ENCODE measurements at regions not wholly inside any gene's neighbourhood (a gene's known extent, or its start where the extent isn't known, plus 50 kb on each side); places are given as distances from the start of the nearest gene placed in this dataset.

DNA sequence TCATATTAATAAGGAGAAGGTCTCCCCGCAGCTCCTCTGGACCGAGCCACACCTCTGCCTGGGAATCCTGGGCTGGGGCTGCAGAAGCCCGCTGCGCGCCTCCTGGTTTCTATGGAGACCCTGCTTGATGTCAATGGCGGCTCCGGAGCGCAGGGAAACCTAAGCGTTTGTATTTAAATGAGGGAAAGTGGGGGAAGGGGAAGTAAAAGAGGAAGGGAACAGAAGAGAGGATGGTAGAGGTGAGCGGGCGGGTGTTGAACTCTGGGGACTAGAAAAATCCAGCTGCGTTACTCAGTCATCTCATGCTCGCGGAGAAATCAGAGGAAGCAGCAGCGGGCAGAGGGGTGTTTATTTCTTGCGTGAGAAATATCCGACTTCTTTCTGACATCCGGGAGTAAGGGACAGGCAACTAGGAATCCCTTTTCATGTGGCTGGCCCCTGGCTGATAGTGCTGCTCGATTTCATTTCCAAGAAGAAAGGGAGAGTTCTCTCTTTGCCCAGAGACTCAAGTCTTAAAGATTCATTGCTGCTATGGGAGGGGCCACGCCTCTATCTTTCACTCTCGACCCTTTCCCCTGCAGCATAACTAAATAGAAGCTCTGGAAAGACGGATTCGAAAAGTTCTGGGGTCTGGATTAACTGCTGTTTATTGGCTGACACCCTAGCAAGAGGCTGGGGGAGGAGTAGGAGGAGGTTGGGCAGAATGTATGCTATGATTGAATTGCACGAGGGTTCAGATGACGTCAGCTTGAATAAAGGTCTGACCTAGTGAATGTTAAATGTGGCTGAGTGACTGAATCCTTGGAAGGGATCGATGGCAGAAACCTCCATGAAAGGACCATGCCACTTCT lies 110.5 kb upstream of the GAP43 start:
- intact Hi-C loops (cut with DNase I, micrococcal nuclease): no loop called here
- peak in 1 of 3 donors; percentile 3 for DNase-seq

DNA sequence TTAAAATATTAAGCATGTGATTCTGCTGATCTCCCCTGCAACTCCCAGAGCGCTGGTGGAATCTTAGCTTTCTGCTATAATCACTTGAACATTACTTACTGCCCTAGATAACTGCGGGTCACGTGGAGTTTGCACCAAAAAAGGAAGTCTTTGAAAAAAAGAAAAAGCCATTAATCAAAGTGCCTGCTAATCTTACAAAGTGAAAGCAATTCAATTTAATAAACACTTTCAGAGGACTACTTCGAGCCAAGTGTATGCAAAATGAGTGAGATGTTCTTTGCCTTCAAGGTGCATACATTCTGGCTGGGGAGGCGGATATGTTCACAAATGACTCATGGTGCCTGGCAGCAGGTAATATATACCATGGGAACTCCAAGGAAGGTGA lies 109.9 kb upstream of the GAP43 start:
- no peak overlapping the region for H3K4me3 ChIP-seq
- no peaks in the 10 kb centered on the region for H3K36me3 ChIP-seq (ENCODE audit: low read depth)
- no peaks in the 10 kb centered on the region for H3K4me1 ChIP-seq (ENCODE audit: low read depth)
- intact Hi-C loops (cut with DNase I, micrococcal nuclease): no loop called here
- TF ChIP-seq, protein P1, sequence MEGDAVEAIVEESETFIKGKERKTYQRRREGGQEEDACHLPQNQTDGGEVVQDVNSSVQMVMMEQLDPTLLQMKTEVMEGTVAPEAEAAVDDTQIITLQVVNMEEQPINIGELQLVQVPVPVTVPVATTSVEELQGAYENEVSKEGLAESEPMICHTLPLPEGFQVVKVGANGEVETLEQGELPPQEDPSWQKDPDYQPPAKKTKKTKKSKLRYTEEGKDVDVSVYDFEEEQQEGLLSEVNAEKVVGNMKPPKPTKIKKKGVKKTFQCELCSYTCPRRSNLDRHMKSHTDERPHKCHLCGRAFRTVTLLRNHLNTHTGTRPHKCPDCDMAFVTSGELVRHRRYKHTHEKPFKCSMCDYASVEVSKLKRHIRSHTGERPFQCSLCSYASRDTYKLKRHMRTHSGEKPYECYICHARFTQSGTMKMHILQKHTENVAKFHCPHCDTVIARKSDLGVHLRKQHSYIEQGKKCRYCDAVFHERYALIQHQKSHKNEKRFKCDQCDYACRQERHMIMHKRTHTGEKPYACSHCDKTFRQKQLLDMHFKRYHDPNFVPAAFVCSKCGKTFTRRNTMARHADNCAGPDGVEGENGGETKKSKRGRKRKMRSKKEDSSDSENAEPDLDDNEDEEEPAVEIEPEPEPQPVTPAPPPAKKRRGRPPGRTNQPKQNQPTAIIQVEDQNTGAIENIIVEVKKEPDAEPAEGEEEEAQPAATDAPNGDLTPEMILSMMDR (IDR thresholded peaks at IDR 0.05): no peak
- DNase-seq (peak in 1 of 3 donors; percentile 7), ATAC-seq (no peak)
- H3K9me3 ChIP-seq: no peaks in the 10 kb centered on the region

More for the DNA sequence above, 110.5 kb upstream of the GAP43 start:
- Histone ChIP-seq H3K9me3 (no peaks in the 10 kb centered on the region), H3K36me3 (ENCODE audit: low read depth) (no peaks in the 10 kb centered on the region), H3K4me1 (ENCODE audit: low read depth) (no peaks in the 10 kb centered on the region), H3K4me3 (no peak overlapping the region)
- peak; percentile 32 for ATAC-seq
- TF ChIP-seq, protein P1 (IDR thresholded peaks at IDR 0.05): no peak

DNA sequence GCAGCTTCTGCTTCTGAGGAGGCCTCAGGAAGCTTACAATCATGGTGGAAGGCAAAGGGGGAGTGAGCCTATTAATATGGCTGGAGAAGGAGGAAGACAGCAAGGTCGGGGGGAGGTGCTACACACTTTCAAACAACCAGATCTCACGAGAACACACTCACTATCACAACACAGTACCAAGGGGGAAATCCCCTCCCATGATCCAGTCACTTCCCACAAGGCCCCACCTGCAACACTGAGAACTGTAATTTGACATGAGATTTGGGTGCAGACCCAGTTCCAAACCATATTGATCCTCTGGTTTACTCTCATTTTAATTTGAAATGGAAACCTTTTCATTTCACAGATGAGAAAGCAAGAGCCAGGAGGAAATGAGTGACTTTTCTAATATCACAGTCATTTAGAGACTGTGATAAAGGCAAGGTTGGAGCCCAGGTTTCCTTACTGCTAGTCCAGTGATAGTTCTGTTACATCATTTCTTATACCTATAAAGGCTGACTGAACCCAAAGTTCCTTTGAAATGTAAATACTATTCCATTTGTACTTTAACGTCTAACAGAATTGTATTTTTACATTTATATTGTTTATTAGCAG lies 105.8 kb upstream of the GAP43 start:
- TF ChIP-seq, protein P1 (IDR thresholded peaks at IDR 0.05): no peak
- intact Hi-C loops (cut with DNase I, micrococcal nuclease): no loop called here
- no peak for ATAC-seq
- no peaks in the 10 kb centered on the region for H3K36me3 ChIP-seq (ENCODE audit: low read depth)
- no peaks in the 10 kb centered on the region for H3K4me1 ChIP-seq (ENCODE audit: low read depth)
- H3K9me3 ChIP-seq: no peaks in the 10 kb centered on the region
- H3K4me3 ChIP-seq: no peak overlapping the region
- DNase-seq: no peak

DNA sequence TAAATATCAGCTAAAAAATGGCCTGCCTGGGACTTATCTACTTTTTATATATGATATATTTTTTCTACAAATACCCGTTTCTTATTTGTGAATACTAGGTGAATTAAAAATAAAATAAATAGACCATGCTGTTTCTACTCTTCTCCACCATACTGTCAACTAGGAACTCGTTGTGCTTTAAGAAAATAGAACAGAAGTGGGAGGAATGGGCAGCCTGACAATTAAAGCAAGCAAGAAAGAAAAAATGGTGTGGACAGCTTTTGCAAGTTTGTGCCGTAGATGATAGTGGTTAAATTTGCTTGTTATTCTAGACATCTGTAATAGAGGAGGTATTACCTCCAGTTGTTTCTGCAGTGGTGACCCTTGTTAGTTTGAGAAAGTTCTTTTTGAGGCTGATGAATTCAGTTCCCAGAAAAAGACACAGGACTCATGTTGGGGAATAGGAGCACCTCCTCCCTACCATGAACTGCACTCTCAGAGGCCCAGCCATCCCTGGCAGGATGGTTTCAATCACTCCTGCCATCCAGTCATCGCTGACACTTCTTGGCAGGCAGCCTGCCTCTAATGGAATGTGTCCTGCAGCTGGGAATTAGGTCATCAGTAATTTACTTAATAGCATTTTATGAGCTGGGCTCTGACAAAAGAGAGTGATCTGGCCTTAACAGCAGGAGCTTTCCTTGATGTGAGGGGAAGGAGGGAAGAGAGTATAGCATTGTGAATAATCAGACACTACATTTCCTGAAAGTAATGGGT lies 105.0 kb upstream of the GAP43 start:
- H3K9me3 ChIP-seq: no peaks in the 10 kb centered on the region
- DNase-seq (peak in 1 of 3 donors; percentile 6), ATAC-seq (peak; percentile 23)
- H3K4me3 ChIP-seq: no peak overlapping the region
- H3K36me3 ChIP-seq (ENCODE audit: low read depth): no peaks in the 10 kb centered on the region
- no peaks in the 10 kb centered on the region for H3K4me1 ChIP-seq (ENCODE audit: low read depth)
- TF ChIP-seq, protein P1 (IDR thresholded peaks at IDR 0.05): no peak
- intact Hi-C loops (cut with DNase I, micrococcal nuclease): no loop called here

DNA sequence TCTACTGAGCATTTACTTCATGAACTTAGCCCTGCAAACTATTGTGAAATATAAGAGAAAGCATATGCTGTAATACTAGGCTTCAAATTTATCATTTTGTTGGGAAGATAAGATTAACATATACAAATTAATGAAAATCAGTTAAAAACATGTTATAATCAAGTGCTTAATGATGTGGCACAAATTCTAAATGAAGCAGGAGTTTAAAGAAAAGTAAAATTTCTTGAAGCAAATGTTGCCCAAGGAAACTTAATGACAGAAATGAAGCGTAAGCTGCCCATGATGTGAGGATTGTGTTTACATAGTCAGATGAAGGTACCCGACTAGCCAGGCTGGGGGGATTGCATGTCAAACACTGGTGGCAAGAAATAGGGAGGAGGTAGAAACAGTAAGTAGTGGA lies 103.1 kb upstream of the GAP43 start:
- no peak for DNase-seq
- H3K36me3 ChIP-seq (ENCODE audit: low read depth): no peaks in the 10 kb centered on the region
- ATAC-seq: no peak
- intact Hi-C loops (cut with DNase I, micrococcal nuclease): no loop called here
- H3K4me1 ChIP-seq (ENCODE audit: low read depth): no peaks in the 10 kb centered on the region
- TF ChIP-seq, protein P1 (IDR thresholded peaks at IDR 0.05): no peak
- H3K9me3 ChIP-seq: no peaks in the 10 kb centered on the region
- no peak overlapping the region for H3K4me3 ChIP-seq

Data from mucosa of descending colon (tissue), 3 donors.